ENCODE measurements at regions not wholly inside any gene's neighbourhood (a gene's known extent, or its start where the extent isn't known, plus 50 kb on each side); places are given as distances from the start of the nearest gene placed in this dataset.

DNA sequence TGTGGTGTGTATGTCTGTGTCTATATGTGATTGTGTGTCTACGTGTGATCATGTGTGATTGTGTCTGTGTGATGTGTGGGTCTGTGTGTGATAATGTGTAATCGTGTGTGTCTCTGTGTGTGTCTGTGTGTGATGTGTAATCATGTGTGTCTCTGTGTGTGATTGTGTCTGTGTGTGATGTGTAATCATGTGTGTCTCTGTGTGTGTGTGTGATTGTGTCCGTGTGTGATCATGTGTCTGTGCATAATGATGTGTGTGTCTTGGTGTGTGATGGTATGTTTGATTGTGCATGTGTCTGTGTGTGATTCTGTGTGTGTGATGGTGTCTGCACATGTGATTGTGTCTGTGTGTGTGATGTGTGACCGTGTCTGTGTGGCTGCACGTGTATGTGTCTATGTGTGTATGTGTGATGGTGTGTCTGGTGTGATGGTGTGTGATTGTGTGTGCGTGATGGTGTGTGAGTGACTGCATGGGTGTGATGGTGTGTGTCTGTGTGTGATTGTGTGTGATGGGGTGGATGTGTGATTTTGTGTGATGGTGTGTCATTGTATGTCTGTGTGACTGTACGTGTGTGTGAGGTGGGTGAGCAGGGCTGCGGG, 78.9 kb downstream of the RTP5 start:
- no peak for DNase-seq
- H3K4me3 ChIP-seq (ENCODE audit: low read depth, low read length), result no peak overlapping the region
- H3K27me3 ChIP-seq (replicated peaks), result peaks cover 6% of the 10 kb centered on the region
- in situ Hi-C loops (cut with HindIII; ENCODE audit: low pct_ligation_motif_present, low sequenced_read_pairs), result no loop called here
- no peaks in the 10 kb centered on the region for H3K36me3 ChIP-seq (replicated peaks)
- H3K27ac ChIP-seq, result no peak overlapping the region
- TF ChIP-seq, protein P1, sequence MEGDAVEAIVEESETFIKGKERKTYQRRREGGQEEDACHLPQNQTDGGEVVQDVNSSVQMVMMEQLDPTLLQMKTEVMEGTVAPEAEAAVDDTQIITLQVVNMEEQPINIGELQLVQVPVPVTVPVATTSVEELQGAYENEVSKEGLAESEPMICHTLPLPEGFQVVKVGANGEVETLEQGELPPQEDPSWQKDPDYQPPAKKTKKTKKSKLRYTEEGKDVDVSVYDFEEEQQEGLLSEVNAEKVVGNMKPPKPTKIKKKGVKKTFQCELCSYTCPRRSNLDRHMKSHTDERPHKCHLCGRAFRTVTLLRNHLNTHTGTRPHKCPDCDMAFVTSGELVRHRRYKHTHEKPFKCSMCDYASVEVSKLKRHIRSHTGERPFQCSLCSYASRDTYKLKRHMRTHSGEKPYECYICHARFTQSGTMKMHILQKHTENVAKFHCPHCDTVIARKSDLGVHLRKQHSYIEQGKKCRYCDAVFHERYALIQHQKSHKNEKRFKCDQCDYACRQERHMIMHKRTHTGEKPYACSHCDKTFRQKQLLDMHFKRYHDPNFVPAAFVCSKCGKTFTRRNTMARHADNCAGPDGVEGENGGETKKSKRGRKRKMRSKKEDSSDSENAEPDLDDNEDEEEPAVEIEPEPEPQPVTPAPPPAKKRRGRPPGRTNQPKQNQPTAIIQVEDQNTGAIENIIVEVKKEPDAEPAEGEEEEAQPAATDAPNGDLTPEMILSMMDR (IDR thresholded peaks at IDR 0.05; ENCODE audit: low read depth, low read length, missing control alignments), result no peak

DNA sequence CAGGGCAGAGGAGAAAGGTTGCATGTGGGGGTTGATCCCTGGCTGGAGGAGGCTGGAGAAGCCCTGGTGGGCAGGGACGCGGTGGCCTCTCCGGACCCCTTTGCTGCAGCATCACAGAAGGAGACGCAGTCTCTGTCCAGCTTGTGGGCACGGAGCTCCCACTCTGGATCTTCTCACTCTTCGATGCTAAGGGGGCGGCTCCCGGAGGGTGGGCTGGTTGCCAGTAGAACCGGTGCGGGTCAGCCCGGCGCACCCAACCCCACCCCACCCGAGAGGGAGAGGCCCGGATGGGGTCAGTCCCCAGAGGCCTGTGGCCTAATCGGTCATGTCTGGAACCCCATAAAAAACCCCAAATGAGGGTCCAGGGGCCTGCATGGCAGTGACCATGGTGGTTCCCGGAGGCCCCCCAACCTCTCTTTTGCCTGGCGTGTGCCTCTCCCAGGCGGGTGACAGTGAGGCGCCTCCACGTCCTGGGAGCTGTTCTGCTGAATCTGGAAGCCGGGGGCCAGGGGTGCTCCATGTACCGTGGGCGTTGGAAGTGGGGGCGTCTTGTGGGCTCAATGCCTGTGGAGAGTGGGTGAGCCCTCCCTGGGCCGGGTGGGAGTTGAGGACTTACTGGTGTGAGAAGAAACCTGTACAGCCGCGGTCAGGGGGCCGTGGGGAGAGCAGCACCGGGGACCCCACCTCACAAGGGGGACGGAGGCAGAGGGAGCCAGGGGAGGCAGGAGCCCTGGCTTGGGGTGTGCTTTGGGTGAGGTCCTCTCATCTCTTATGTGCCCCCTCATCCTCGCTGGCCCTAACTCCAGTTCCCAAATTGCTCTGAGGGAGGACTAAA, 79.6 kb downstream of the RTP5 start:
- no peaks in the 10 kb centered on the region for H3K36me3 ChIP-seq (replicated peaks)
- no peak for DNase-seq
- no peak overlapping the region for H3K4me3 ChIP-seq (ENCODE audit: low read depth, low read length)
- TF ChIP-seq, protein P1 (IDR thresholded peaks at IDR 0.05; ENCODE audit: low read depth, low read length, missing control alignments), result no peak
- in situ Hi-C loops (cut with HindIII; ENCODE audit: low pct_ligation_motif_present, low sequenced_read_pairs), result no loop called here
- H3K27ac ChIP-seq, result no peak overlapping the region
- peaks cover 6% of the 10 kb centered on the region for H3K27me3 ChIP-seq (replicated peaks)

DNA sequence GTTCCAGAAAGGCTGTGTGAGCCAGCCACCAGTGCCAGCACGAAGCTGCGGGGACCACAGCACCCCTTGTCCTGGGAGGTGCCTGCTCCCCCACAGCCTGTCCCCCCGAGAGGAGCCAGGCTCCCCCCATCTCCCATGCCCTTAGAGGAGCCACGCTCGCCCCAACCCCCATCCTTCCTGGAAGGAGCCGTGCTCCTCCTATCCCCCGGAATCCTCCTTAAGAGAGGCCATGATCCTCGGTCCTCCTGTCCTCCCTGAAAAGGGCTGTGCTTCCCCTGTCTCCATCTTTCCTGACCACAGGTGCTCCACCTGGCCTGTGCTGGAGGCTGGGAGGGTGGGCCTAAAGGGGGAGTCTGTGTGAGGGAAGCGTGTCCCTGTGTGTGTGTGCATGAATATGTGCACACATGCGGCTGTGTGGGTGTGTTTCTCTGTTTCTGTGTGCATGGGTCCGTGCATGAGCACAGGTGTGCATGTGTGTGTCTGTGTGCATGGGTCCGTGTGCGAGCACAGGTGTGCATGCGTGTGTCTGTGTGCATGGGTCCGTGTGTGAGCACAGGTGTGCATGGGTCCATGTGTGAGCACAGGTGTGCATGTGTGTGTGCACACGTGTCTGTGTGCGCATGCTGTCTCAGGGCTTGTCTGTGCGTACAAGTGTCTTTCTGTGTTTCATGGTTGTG, 80.3 kb downstream of the RTP5 start:
- H3K27me3 ChIP-seq (replicated peaks), result peaks cover 6% of the 10 kb centered on the region
- in situ Hi-C loops (cut with HindIII; ENCODE audit: low pct_ligation_motif_present, low sequenced_read_pairs), result no loop called here
- H3K36me3 ChIP-seq (replicated peaks), result no peaks in the 10 kb centered on the region
- TF ChIP-seq, protein P1 (IDR thresholded peaks at IDR 0.05; ENCODE audit: low read depth, low read length, missing control alignments), result no peak
- no peak for DNase-seq
- no peak overlapping the region for H3K4me3 ChIP-seq (ENCODE audit: low read depth, low read length)
- H3K27ac ChIP-seq, result no peak overlapping the region

DNA sequence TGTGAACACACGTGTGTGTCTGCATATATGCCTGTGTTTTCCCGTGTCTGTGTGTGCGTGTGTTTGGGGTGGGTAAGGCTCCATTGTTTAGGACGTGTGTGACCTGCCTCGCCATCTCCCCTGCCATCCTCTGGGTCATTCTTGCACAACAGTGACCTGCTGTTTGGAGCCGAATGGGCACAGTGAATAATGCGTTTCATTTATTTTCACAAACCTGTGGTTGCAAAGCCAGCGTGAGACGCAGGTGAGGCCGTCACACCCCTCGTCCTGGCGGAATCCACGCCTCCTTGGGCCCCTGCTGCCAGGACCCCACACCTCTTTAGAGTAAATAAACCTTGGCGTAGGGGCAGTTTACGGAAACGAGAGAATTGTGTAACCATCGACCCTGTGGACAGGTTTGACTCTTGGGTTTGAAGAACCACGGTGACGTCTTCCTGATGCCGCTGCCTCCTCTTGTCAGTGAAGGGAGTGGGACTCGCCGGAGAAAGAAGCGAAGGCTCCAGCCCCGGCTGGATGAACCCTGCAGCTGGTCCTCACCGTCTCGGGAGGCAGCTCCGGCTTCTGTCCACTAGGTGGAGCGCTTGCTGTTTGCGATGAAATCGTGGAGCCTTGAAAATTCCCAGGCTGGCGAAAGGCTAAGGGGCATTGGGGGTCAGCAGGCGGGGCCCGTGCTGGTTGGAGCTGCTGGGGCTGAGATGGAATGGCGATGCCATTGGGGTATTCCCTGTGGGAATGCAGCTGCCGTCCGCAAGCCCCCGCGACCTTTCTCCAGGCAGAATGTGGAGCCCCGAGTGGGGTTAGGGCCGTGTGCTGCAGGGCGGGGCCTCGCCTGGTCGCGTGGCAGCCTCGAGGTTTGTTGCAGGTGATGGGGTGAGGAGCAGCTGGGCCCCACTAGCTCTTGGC, 81.1 kb downstream of the RTP5 start:
- peaks cover 6% of the 10 kb centered on the region for H3K27me3 ChIP-seq (replicated peaks)
- in situ Hi-C loops (cut with HindIII; ENCODE audit: low pct_ligation_motif_present, low sequenced_read_pairs), result no loop called here
- H3K36me3 ChIP-seq (replicated peaks), result no peaks in the 10 kb centered on the region
- no peak overlapping the region for H3K4me3 ChIP-seq (ENCODE audit: low read depth, low read length)
- no peak overlapping the region for H3K27ac ChIP-seq
- TF ChIP-seq, protein P1 (IDR thresholded peaks at IDR 0.05; ENCODE audit: low read depth, low read length, missing control alignments), result peak; percentile 96
- DNase-seq, result peak; percentile 65

DNA sequence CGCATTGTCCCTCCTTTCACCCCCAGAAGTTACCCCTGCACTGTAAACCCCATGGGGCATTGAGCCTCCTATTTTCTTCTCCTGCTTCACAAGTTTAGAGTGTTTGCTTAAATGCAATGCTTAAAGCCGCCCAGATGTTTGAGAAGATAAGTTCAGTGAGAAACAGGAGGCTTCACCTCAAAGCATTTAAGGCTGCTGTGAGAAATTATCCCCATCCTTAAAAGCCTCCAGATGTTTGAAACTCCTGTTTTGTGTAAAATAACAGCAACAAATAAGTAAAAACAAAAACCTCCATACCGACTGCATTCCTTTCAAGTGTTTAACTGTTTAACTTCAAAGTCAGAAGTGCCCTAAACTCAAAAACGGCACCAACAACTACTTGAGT, 81.8 kb downstream of the RTP5 start:
- Histone ChIP-seq H3K4me3 (ENCODE audit: low read depth, low read length) (no peak overlapping the region), H3K36me3 (replicated peaks) (no peaks in the 10 kb centered on the region), H3K27ac (no peak overlapping the region), H3K27me3 (replicated peaks) (peaks cover 6% of the 10 kb centered on the region)
- TF ChIP-seq, protein P1 (IDR thresholded peaks at IDR 0.05; ENCODE audit: low read depth, low read length, missing control alignments), result no peak
- in situ Hi-C loops (cut with HindIII; ENCODE audit: low pct_ligation_motif_present, low sequenced_read_pairs), result no loop called here
- no peak for DNase-seq
